RWPE2 (cell line): ENCODE measurements at regions not wholly inside any gene's neighbourhood (a gene's known extent, or its start where the extent isn't known, plus 50 kb on each side); places are given as distances from the start of the nearest gene placed in this dataset.

Experiments
- ATAC-seq: fragments of 200-7000 bp; cut with Tn5 transposase; 3 replicates; pipeline ENCODE4 v1.9.1; 2021; ENCODE audit warnings: low read depth
- DNase-seq: peaks from one replicate; pipeline ENCODE4 v3.0.0-alpha.2; 2020; ENCODE audit warnings: low spot score
- H3K27ac ChIP-seq: fragments of 450-650 bp; 2 replicates; pipeline ENCODE4 v1.5.1; 2017; ENCODE audit warnings: mild to moderate bottlenecking; ENCODE audit not compliant: poor library complexity, severe bottlenecking
- H3K27me3 ChIP-seq: fragments of 250-450 bp; sonication (Bioruptor Pico); 2 replicates; pipeline ENCODE4 v1.5.1; 2021; ENCODE audit warnings: mild to moderate bottlenecking, moderate library complexity; ENCODE audit not compliant: insufficient read depth, poor library complexity, severe bottlenecking
- H3K36me3 ChIP-seq: fragments of 250-450 bp; sonication (Bioruptor Pico); 2 replicates; pipeline ENCODE4 v1.5.1; 2020; ENCODE audit warnings: low read depth, mild to moderate bottlenecking, moderate library complexity
- H3K4me1 ChIP-seq: fragments of 250-450 bp; sonication (Bioruptor Pico); 2 replicates; pipeline ENCODE4 v1.5.1; 2021; ENCODE audit warnings: mild to moderate bottlenecking, moderate library complexity; ENCODE audit not compliant: insufficient read depth, poor library complexity, severe bottlenecking
- H3K4me3 ChIP-seq: fragments of 250-450 bp; sonication (Bioruptor Pico); 2 replicates; pipeline ENCODE4 v1.5.1; 2021; ENCODE audit warnings: mild to moderate bottlenecking, moderate library complexity; ENCODE audit not compliant: severe bottlenecking
- H3K9me3 ChIP-seq: fragments of 250-450 bp; sonication (Bioruptor Pico); 2 replicates; pipeline ENCODE4 v1.5.1; 2021; ENCODE audit warnings: mild to moderate bottlenecking, moderate library complexity; ENCODE audit not compliant: severe bottlenecking
- CTCF ChIP-seq: fragments of 450-650 bp; IDR thresholded peaks from one replicate; pipeline ENCODE4 v1.5.1; 2017; ENCODE audit warnings: mild to moderate bottlenecking, moderate library complexity; ENCODE audit not compliant: poor library complexity, severe bottlenecking

- ATAC-seq (no peak), DNase-seq (no peak)
- Histone ChIP-seq H3K9me3 (no peaks in the 10 kb centered on the region), H3K27me3 (no peaks in the 10 kb centered on the region), H3K4me1 (no peaks in the 10 kb centered on the region), H3K36me3 (no peaks in the 10 kb centered on the region), H3K4me3 (no peak overlapping the region), H3K27ac (no peak overlapping the region)
- no peak for TF ChIP-seq CTCF
These were observed 104.8 kb upstream of the MOCS1 start for GRCh38 chr6:40039042-40039441.

DNA sequence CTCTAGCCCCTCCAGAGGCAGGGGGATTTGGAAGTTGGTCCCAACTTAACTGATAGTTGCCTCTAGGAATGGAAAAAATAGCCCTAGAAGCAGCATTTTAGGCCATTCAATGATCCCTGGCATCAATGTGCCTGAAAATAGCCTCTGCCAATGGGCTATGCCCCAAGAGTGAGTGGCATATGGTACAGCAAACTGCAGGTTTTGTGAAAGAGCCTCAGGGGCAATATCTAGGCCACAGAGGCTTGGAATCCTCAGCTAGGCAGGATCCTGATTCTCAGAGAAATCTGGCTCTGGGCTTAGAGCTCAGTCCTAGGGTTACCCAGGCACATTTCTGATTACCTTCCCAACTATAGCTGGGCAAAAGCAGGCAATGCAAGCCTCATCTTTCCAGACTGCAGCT, 104.4 kb upstream of the MOCS1 start:
- no peaks in the 10 kb centered on the region for H3K9me3 ChIP-seq
- no peaks in the 10 kb centered on the region for H3K27me3 ChIP-seq
- no peak for TF ChIP-seq CTCF
- no peaks in the 10 kb centered on the region for H3K4me1 ChIP-seq
- H3K4me3 ChIP-seq: no peak overlapping the region
- DNase-seq (no peak), ATAC-seq (no peak)
- H3K27ac ChIP-seq: no peak overlapping the region
- no peaks in the 10 kb centered on the region for H3K36me3 ChIP-seq

- no peaks in the 10 kb centered on the region for H3K9me3 ChIP-seq
- no peaks in the 10 kb centered on the region for H3K4me1 ChIP-seq
- H3K27me3 ChIP-seq: no peaks in the 10 kb centered on the region
- no peak for TF ChIP-seq CTCF
- no peaks in the 10 kb centered on the region for H3K36me3 ChIP-seq
- H3K4me3 ChIP-seq: no peak overlapping the region
- no peak overlapping the region for H3K27ac ChIP-seq
- DNase-seq (no peak), ATAC-seq (no peak)
These were observed 103.0 kb upstream of the MOCS1 start for GRCh38 chr6:40037271-40037670.

DNA sequence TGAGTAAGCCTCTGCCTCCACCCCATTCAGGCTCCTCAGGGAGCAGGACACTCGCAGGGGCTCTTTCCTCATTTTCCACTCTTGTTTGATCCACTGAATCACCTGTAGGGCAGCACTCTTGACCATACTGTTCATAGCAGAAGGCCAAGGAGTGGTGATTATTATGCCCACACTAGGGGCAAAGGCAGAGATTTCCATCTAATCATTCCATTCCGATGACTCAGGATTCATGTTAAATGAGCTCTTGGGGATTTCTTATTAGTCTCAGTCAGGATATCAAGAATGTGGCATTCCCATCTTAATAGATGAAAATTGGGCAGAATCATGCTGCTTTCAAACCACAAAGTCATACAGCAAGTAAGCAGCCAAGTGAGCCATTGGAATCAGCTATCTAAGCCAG, 101.9 kb upstream of the MOCS1 start:
- H3K9me3 ChIP-seq: no peaks in the 10 kb centered on the region
- TF ChIP-seq CTCF: no peak
- DNase-seq (no peak), ATAC-seq (no peak)
- no peak overlapping the region for H3K4me3 ChIP-seq
- no peaks in the 10 kb centered on the region for H3K36me3 ChIP-seq
- H3K4me1 ChIP-seq: no peaks in the 10 kb centered on the region
- H3K27me3 ChIP-seq: no peaks in the 10 kb centered on the region
- no peak overlapping the region for H3K27ac ChIP-seq

- DNase-seq (no peak), ATAC-seq (no peak)
- Histone ChIP-seq H3K27me3 (no peaks in the 10 kb centered on the region), H3K4me1 (no peaks in the 10 kb centered on the region), H3K9me3 (no peaks in the 10 kb centered on the region), H3K4me3 (no peak overlapping the region), H3K27ac (no peak overlapping the region), H3K36me3 (no peaks in the 10 kb centered on the region)
- TF ChIP-seq CTCF: no peak
These were observed 94.2 kb upstream of the MOCS1 start for GRCh38 chr6:40028449-40028848.
